Stimulated activated CD8-positive, alpha-beta memory T cell treated with anti-CD3 and anti-CD28 coated beads, Interleukin-4, amount 100 ng/mL, for 48 hours (primary cell): ENCODE measurements at regions not wholly inside any gene's neighbourhood (a gene's known extent, or its start where the extent isn't known, plus 50 kb on each side); places are given as distances from the start of the nearest gene placed in this dataset.
A peak's percentile ranks its signal among the peaks of the same experiment; 100 is the strongest.

ENCODE experiments used
- DNase-seq: peaks from one replicate; pipeline ENCODE4 v3.0.0-alpha.2; 2020

- no peak for DNase-seq
Measured at GRCh38 chr20:57090590-57091560, 175.6 kb downstream of the BMP7 start.

- DNase-seq = no peak
Measured at GRCh38 chr20:57091748-57092111, 174.7 kb downstream of the BMP7 start.

GRCh38 chr20:57092112-57092899 lies 174.1 kb downstream of the BMP7 start:
- peak; percentile 79 for DNase-seq

- DNase-seq = no peak
Measured at GRCh38 chr20:57092900-57093530, 173.4 kb downstream of the BMP7 start.

GRCh38 chr20:57093766-57094165 lies 172.7 kb downstream of the BMP7 start:
- no peak for DNase-seq

- DNase-seq = no peak
Measured at GRCh38 chr20:57094252-57094891, 172.1 kb downstream of the BMP7 start.

- no peak for DNase-seq
Measured at GRCh38 chr20:57094991-57095390, 171.4 kb downstream of the BMP7 start.

GRCh38 chr20:57095426-57095825 lies 171.0 kb downstream of the BMP7 start:
- no peak for DNase-seq

- DNase-seq = no peak
Measured at GRCh38 chr20:57097245-57097915, 169.1 kb downstream of the BMP7 start.

- no peak for DNase-seq
Measured at GRCh38 chr20:57102160-57102559, 164.3 kb downstream of the BMP7 start.

- no peak for DNase-seq
Measured at GRCh38 chr20:57102566-57102965, 163.9 kb downstream of the BMP7 start.

- no peak for DNase-seq
Measured at GRCh38 chr20:57103146-57103800, 163.2 kb downstream of the BMP7 start.

- no peak for DNase-seq
Measured at GRCh38 chr20:57104113-57104512, 162.3 kb downstream of the BMP7 start.

GRCh38 chr20:57104651-57105204 lies 161.7 kb downstream of the BMP7 start:
- DNase-seq = no peak

GRCh38 chr20:57106030-57106682 lies 160.3 kb downstream of the BMP7 start:
- no peak for DNase-seq

- no peak for DNase-seq
Measured at GRCh38 chr20:57106692-57107091, 159.7 kb downstream of the BMP7 start.

- no peak for DNase-seq
Measured at GRCh38 chr20:57107208-57107607, 159.2 kb downstream of the BMP7 start.

GRCh38 chr20:57108218-57108617 lies 158.2 kb downstream of the BMP7 start:
- DNase-seq = no peak

GRCh38 chr20:57108742-57109570 lies 157.5 kb downstream of the BMP7 start:
- DNase-seq = no peak

- no peak for DNase-seq
Measured at GRCh38 chr20:57109571-57109953, 156.9 kb downstream of the BMP7 start.
